ENCODE measurements at regions not wholly inside any gene's neighbourhood (a gene's known extent, or its start where the extent isn't known, plus 50 kb on each side); places are given as distances from the start of the nearest gene placed in this dataset.
A peak's percentile ranks its signal among the peaks of the same experiment; 100 is the strongest.
"Not testable (repeated sequence)": the region's sequence is repeated elsewhere in the genome, so short reads cannot be mapped to it uniquely, and the experiment has no call there.

DNA sequence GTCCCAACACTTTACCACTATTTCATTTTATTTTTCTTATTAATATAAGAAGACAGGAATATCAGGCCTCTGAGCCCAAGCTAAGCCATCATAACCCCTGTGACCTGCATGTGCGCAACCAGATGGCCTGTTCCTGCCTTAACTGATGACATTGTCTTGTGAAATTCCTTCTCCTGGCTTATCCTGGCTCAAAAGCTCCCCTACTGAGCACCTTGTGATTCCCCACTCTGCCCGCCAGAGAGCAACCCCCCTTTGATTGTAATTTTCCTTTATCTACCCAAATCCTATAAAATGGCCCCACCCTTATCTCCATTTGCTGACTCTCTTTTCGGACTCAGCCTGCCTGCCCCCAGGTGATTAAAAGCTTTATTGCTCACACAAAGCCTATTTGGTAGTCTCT, 382.8 kb upstream of the HS3ST1 start:
- CTCF ChIA-PET, H3K9me3 Mint-ChIP-seq, H3K4me1 Mint-ChIP-seq, H3K27me3 Mint-ChIP-seq, H3K4me3 Mint-ChIP-seq, DNase-seq, H3K36me3 Mint-ChIP-seq, H3K27ac Mint-ChIP-seq: not testable (repeated sequence)

DNA sequence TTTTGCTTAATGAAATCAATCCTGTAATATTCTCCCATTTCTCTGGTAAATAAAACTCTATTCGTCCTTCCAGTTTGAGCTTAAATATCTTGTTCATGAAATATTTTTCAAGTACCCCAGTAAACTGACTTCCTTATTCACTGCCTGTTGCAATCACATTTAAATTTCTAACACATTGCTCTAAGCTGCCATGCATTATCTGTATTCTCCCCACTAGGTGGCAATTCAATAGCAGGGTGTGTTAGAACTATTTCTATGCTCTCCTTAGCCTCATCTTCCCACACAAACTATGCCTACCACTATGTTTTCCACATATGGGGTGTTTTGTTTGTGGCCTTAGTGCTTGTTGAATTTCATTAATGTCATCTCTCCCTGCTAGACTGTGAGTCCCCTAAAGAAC, 377.1 kb upstream of the HS3ST1 start:
- no peaks in the 10 kb centered on the region for H3K36me3 Mint-ChIP-seq
- H3K4me1 Mint-ChIP-seq, result no peaks in the 10 kb centered on the region
- no peak overlapping the region for H3K27ac Mint-ChIP-seq
- no peak for DNase-seq
- CTCF ChIA-PET, result no interaction called here
- H3K9me3 Mint-ChIP-seq, result no peaks in the 10 kb centered on the region
- H3K27me3 Mint-ChIP-seq, result no peaks in the 10 kb centered on the region
- no peak overlapping the region for H3K4me3 Mint-ChIP-seq

DNA sequence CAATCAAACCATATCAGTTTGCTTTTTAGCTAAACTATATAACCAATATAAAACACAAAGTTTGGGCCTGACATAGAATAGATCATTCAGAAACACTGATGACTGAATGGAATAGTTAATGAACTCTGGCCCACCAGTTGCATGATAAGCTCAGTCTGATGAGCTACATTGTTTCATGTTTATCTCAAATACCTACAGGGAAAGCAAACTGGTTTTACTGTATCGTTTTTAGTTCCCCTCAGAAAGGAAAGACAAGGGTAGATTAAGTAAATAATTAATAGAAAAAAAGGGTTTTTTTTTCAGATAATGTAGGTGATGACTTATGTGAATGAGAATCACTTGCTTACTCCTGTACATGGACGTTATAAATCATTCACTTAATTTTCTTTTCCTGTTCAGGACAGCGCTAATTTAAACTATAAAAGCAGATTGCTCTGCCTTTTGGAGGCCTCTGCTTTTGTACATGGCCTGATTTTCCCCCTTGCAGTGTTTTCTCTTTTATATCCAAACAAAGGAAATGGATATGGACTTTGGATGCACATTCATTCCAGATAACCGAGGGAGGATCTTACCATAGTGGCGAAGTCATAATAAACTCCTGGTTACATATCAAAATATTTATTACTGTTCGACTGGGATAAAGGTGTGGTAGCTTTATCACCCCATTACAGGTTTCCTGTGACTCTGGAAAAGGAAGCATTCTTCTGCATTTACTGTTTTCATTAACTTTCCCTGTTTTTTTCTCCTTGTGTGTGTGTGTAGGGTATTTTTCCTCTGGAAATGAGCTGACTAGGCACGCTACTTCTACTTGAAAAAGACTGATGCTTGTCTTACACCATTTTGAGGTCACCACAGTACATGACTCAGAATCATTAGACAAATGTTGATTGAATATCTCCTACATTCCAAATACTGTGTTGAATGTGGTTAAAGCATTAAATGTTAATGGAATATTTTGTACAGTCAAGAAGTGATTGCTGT, 373.1 kb upstream of the HS3ST1 start:
- no peaks in the 10 kb centered on the region for H3K36me3 Mint-ChIP-seq
- H3K4me3 Mint-ChIP-seq, result no peak overlapping the region
- H3K27ac Mint-ChIP-seq, result no peak overlapping the region
- H3K9me3 Mint-ChIP-seq, result no peaks in the 10 kb centered on the region
- CTCF ChIA-PET, result no interaction called here
- no peak for DNase-seq
- no peaks in the 10 kb centered on the region for H3K27me3 Mint-ChIP-seq
- no peaks in the 10 kb centered on the region for H3K4me1 Mint-ChIP-seq

DNA sequence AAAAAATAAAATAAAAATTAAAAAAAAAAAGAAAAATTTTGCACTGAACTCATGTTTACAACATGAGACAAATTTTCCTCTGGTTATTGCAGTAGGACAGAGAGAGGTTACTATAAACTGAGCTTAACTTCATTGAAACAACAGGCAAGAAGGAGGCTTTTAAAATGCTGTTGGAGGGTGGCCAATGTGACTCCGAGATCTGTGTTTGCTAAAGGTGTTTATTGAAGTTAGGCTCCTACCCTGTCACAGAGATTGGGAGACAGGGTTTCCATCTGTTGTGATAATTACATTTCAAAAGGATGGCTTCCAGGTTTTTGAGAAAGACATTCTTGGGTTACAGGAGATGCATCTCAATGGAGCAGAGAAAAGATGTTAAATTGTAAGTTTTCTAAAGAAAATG, 370.5 kb upstream of the HS3ST1 start:
- CTCF ChIA-PET, result no interaction called here
- H3K36me3 Mint-ChIP-seq, result no peaks in the 10 kb centered on the region
- no peak overlapping the region for H3K4me3 Mint-ChIP-seq
- no peaks in the 10 kb centered on the region for H3K4me1 Mint-ChIP-seq
- H3K27me3 Mint-ChIP-seq, result no peaks in the 10 kb centered on the region
- H3K9me3 Mint-ChIP-seq, result no peaks in the 10 kb centered on the region
- no peak overlapping the region for H3K27ac Mint-ChIP-seq
- DNase-seq, result no peak

DNA sequence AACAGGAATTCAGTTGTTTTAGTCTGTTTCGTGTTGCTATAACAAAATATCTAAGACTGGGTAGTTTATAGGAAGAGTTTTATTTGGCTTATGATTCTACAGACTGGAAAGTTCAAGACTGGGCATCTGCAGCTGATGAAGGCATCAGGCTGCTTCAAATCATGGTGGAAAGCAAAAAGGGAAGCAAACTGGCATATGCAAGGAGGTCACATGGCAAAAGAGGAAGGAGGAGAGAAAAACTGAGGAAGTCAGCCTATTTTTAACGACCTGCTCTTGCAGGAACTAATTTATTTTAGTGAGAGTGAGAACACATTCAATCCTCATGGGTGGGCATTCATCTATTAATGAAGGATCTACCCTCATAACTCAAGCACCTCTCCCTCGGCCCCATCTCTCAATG, 363.1 kb upstream of the HS3ST1 start:
- Mint-ChIP-seq H3K27me3 (no peaks in the 10 kb centered on the region), H3K36me3 (no peaks in the 10 kb centered on the region), H3K9me3 (no peaks in the 10 kb centered on the region), H3K27ac (no peak overlapping the region), H3K4me1 (no peaks in the 10 kb centered on the region), H3K4me3 (no peak overlapping the region)
- CTCF ChIA-PET, result no interaction called here
- no peak for DNase-seq

DNA sequence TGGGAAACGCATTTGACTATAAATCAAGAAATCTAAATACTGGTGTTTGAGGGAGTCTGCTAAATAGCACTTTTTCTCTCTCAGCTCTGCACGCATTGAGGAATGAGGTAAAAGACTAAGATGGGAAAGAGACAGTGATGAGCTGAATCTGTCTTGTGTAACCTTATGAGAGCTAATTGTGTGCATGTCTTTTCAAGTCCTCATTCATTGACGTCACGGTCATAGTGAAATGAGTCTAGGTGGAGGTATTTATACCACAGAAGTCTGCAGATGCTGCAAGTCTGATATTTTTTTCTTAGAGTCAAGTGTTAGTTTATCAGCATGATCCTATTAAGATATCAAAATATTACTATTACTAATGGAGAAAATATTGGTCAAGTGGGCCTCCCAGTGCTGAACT, 361.5 kb upstream of the HS3ST1 start:
- DNase-seq, result no peak
- Mint-ChIP-seq H3K4me3 (no peak overlapping the region), H3K9me3 (no peaks in the 10 kb centered on the region), H3K4me1 (no peaks in the 10 kb centered on the region), H3K27ac (no peak overlapping the region), H3K36me3 (no peaks in the 10 kb centered on the region), H3K27me3 (no peaks in the 10 kb centered on the region)
- CTCF ChIA-PET, result no interaction called here

DNA sequence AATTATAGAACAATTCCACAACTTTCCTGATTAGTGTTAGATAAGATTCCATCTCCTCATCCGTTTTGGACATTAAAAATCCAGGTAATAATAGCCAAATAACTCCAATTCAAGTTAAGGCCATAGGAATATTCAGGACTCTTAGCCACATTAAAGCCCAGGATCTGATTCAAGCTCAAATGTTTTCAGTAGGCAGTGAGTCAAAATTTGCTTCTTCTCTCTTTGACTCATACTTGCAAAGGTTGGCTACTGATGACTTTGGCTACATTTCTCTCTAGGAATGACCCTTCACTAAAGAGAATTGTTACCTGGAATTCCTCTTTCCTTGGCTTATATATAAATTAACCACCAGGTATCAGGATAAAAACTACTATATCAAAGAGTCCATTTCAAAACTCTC, 354.9 kb upstream of the HS3ST1 start:
- H3K4me3 Mint-ChIP-seq, result no peak overlapping the region
- H3K27ac Mint-ChIP-seq, result no peak overlapping the region
- no peak for DNase-seq
- H3K4me1 Mint-ChIP-seq, result no peaks in the 10 kb centered on the region
- H3K27me3 Mint-ChIP-seq, result no peaks in the 10 kb centered on the region
- CTCF ChIA-PET, result no interaction called here
- H3K9me3 Mint-ChIP-seq, result no peaks in the 10 kb centered on the region
- no peaks in the 10 kb centered on the region for H3K36me3 Mint-ChIP-seq

DNA sequence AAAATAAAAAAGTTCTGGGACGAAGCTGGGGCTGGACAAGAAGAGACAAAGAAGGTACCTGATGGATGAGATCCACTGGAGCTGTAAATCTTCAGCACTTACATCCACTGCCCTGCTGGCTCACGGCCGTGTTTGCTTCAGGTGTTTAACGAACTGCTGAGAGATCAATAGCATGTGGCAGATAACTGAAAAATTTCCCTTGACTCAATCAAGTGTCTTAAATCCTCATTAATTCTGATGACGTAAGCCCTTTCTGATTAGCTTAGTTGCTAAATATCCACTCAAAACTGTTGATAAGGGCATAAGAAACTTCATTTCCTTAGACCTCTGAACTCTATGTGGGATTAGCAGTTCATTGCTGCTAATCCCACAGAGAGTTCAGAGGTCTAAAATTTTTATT, 354.2 kb upstream of the HS3ST1 start:
- Mint-ChIP-seq H3K27ac (no peak overlapping the region), H3K27me3 (no peaks in the 10 kb centered on the region), H3K4me3 (no peak overlapping the region), H3K36me3 (no peaks in the 10 kb centered on the region), H3K9me3 (no peaks in the 10 kb centered on the region), H3K4me1 (no peaks in the 10 kb centered on the region)
- CTCF ChIA-PET, result interaction anchor here (0.6 kb wide), 1 partner anchor 492 kb away, joined by 3 read pairs; no protein-coding TSS in a partner anchor
- no peak for DNase-seq

DNA sequence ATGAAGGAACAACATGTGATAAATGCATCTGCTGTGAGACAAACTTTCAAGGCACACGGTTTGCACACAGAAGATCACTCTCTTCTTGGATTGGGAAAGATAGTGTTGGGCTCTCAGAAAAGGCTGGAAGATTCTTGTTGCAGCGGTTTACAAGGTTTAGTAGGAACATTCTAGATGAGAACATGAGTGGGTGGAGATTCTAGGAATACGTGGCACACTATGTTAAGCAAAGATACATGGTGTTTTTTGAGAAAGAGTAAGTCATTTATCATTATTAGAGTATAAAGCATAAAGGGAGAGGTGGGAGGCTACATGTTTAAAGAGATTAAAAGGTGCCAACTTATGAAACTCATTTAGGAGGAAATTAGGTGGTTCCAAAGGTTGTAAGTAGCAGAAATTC, 348.8 kb upstream of the HS3ST1 start:
- no peak overlapping the region for H3K4me3 Mint-ChIP-seq
- CTCF ChIA-PET, result no interaction called here
- H3K9me3 Mint-ChIP-seq, result no peaks in the 10 kb centered on the region
- no peak overlapping the region for H3K27ac Mint-ChIP-seq
- no peaks in the 10 kb centered on the region for H3K27me3 Mint-ChIP-seq
- no peak for DNase-seq
- no peaks in the 10 kb centered on the region for H3K4me1 Mint-ChIP-seq
- H3K36me3 Mint-ChIP-seq, result no peaks in the 10 kb centered on the region

DNA sequence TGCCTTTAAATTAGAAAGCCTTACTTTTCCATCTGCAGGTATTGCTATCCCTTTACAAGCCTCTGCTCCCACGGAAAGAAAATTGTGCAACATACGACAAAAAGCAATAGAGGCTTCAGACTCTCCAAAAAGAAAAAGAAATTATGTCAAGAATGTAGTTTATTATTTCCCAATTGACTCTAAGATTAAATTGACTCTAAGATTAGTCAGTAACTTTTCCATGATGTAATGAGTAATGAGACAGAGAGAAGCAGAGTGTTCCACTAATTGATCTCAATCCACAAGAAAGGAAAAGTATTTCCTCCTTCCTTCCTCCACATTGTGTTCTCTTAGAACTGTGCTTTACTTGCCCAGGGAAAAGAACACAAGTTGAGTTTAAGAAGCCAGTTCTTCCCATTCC, 345.7 kb upstream of the HS3ST1 start:
- Mint-ChIP-seq H3K27me3 (no peaks in the 10 kb centered on the region), H3K4me1 (no peaks in the 10 kb centered on the region), H3K9me3 (no peaks in the 10 kb centered on the region), H3K4me3 (no peak overlapping the region), H3K36me3 (no peaks in the 10 kb centered on the region), H3K27ac (no peak overlapping the region)
- CTCF ChIA-PET, result no interaction called here
- DNase-seq, result no peak

DNA sequence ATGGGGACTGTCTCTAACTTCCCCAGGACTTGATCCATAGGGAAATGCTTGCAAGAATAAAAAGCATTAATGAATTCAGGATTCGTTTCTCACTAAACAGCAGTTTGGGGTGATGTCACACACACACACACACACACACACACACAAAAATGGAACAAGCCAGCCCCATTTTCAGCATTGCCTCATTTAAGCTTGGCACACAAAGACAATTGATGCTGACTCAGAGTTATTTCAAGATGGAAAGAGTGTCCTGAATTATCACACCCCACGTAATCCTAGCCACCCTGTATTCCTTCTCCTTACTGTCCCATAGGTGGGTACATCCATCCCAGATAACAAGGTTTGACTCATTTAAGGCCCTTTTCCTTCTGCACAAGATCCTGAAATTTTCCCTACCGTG, 345.1 kb upstream of the HS3ST1 start:
- Mint-ChIP-seq H3K4me1 (no peaks in the 10 kb centered on the region), H3K27me3 (no peaks in the 10 kb centered on the region), H3K9me3 (no peaks in the 10 kb centered on the region), H3K4me3 (no peak overlapping the region), H3K36me3 (no peaks in the 10 kb centered on the region), H3K27ac (no peak overlapping the region)
- no peak for DNase-seq
- CTCF ChIA-PET, result no interaction called here

DNA sequence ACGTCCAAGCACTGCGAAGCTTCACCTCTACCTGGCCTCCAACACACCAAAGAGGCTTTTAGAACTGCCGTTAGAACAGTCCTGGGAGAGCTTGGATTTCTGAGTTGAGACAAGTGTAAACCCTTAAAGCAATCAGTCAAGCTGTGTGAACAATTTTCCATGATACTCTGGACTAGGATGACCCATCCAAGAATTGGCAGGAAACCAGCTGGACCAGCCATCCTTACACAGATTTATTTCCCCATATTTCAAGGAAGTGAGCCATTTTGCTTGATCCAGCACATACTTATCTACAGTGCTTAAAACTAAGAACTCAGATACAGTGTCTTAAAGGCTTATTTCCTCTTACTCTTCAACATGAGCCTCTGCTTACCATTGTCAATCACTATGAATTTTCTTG, 340.7 kb upstream of the HS3ST1 start:
- no peaks in the 10 kb centered on the region for H3K4me1 Mint-ChIP-seq
- CTCF ChIA-PET, result interaction anchor here (0.9 kb wide), 1 partner anchor 345 kb away, joined by 4 read pairs; no protein-coding TSS in a partner anchor
- no peaks in the 10 kb centered on the region for H3K36me3 Mint-ChIP-seq
- H3K27me3 Mint-ChIP-seq, result no peaks in the 10 kb centered on the region
- no peak overlapping the region for H3K4me3 Mint-ChIP-seq
- no peak overlapping the region for H3K27ac Mint-ChIP-seq
- no peak for DNase-seq
- no peaks in the 10 kb centered on the region for H3K9me3 Mint-ChIP-seq

DNA sequence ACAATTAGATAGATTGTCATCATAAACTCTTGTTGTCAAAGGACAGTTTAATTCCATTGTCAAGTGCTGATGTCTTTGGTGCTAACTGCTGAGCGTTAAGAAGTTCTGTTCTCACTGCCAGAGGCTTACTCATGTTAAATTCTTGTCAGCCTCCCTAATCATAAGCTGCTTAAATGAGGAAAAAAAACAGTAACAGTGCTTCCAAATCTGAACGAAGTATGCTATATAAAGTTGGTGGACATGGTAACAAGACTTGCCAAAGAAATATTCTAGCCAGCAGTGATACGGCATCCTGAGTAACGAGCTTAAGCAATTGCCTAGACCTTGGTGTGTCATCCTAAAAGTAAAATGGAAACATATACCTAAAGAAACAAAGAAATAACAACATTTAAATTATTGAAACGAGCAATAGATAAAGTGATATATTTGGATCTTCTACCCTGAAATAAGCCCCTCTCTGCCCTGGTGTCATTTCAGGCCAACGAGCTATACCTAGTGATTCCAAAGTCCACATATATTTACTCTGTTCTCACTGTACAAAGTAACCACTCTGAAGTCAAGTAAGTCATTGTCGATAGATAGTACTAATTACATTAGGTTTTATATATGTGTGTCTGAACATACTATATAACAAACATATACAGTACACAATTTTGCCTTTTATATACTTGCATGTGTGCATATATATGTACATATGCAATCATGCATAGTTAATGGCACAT, 339.7 kb upstream of the HS3ST1 start:
- no peaks in the 10 kb centered on the region for H3K9me3 Mint-ChIP-seq
- no peaks in the 10 kb centered on the region for H3K27me3 Mint-ChIP-seq
- CTCF ChIA-PET, result interaction anchor here (0.6 to 0.9 kb wide), 3 partner anchors 13 to 344 kb away, joined by 3 to 4 read pairs (median 3); no protein-coding TSS in a partner anchor
- no peak overlapping the region for H3K27ac Mint-ChIP-seq
- no peaks in the 10 kb centered on the region for H3K4me1 Mint-ChIP-seq
- DNase-seq, result no peak
- H3K36me3 Mint-ChIP-seq, result no peaks in the 10 kb centered on the region
- no peak overlapping the region for H3K4me3 Mint-ChIP-seq

DNA sequence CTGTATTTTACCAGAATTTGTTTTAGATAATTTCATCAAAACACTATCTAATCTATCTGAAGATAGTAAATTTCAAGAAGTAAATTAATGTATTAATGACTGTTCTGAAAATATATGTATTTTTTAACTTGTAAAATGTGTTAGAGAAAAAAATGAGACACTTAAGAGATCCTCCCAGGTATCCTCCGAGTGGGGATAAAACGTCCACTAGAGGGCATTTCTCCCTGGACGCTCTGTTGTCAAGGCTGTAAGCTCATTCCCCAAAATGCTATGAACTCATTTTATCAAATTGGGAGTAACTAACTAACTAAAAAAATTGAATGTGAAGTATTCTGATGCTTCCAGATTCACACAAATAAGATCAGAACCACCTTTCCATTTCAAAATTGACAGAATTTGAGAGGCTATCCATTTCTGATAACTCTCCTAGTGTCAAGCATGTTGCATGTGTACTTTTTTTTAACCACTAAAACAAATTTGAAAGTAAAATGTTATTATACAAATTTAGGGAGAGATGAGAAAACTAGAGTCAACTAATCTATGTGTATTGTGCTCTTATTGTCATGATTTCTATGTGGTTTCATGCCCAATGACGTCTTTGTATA, 337.3 kb upstream of the HS3ST1 start:
- Mint-ChIP-seq H3K4me1 (no peaks in the 10 kb centered on the region), H3K9me3 (no peaks in the 10 kb centered on the region), H3K27ac (no peak overlapping the region), H3K36me3 (no peaks in the 10 kb centered on the region), H3K4me3 (no peak overlapping the region), H3K27me3 (no peaks in the 10 kb centered on the region)
- DNase-seq, result peak; percentile 23
- CTCF ChIA-PET, result interaction anchor here (0.7 to 1.6 kb wide), 2 partner anchors 179 to 867 kb away, joined by 3 to 5 read pairs; no protein-coding TSS in a partner anchor

Measured in activated naive CD4-positive, alpha-beta T cell treated with anti-CD3 and anti-CD28 coated beads, Interleukin-2, amount 10 ng/mL, durations not matched to agents 7 days and 5 days (primary cell).